ENCODE measurements at regions not wholly inside any gene's neighbourhood (a gene's known extent, or its start where the extent isn't known, plus 50 kb on each side); places are given as distances from the start of the nearest gene placed in this dataset.
A peak's percentile ranks its signal among the peaks of the same experiment; 100 is the strongest.
"Not testable (repeated sequence)": the region's sequence is repeated elsewhere in the genome, so short reads cannot be mapped to it uniquely, and the experiment has no call there.

- POLR2A ChIA-PET; DNase-seq (ENCODE audit: low read depth, low spot score); H3K4me3 ChIP-seq (ENCODE audit: low read depth, low read length): not testable (repeated sequence)
- TF ChIP-seq CTCF (IDR thresholded peaks at IDR 0.05; ENCODE audit: insufficient read depth, low read length, missing control alignments), result peak; percentile 57
- CTCF ChIA-PET, result interaction anchor here (1.1 to 1.4 kb wide), 4 partner anchors 10 to 392 kb away, joined by 3 read pairs; partner anchors contain the start of gene GOSR1
These were observed 105.1 kb downstream of the CRLF3 start for GRCh38 chr17:30719131-30719973.

- H3K4me3 ChIP-seq (ENCODE audit: low read depth, low read length); POLR2A ChIA-PET; DNase-seq (ENCODE audit: low read depth, low spot score): not testable (repeated sequence)
- CTCF ChIA-PET, result interaction anchor here (1.1 to 1.4 kb wide), 4 partner anchors 10 to 391 kb away, joined by 3 read pairs; partner anchors contain the start of gene GOSR1
These were observed 105.8 kb downstream of the CRLF3 start for GRCh38 chr17:30718691-30719090.

- CTCF ChIA-PET; H3K4me3 ChIP-seq (ENCODE audit: low read depth, low read length); DNase-seq (ENCODE audit: low read depth, low spot score); POLR2A ChIA-PET: not testable (repeated sequence)
These were observed 106.4 kb downstream of the CRLF3 start for GRCh38 chr17:30718099-30718447.

GRCh38 chr17:30717291-30718098 lies 107.0 kb downstream of the CRLF3 start:
- no peak for DNase-seq (ENCODE audit: low read depth, low spot score)
- TF ChIP-seq CTCF (IDR thresholded peaks at IDR 0.05; ENCODE audit: insufficient read depth, low read length, missing control alignments), result no peak
- POLR2A ChIA-PET, result no interaction called here
- CTCF ChIA-PET, result interaction anchor here (0.5 to 3.2 kb wide), 4 partner anchors 8 to 377 kb away, joined by 3 to 14 read pairs (median 6); partner anchors contain the start of gene GOSR1
- H3K4me3 ChIP-seq (ENCODE audit: low read depth, low read length), result no peak overlapping the region

GRCh38 chr17:30716461-30717290 lies 107.8 kb downstream of the CRLF3 start:
- no peak overlapping the region for H3K4me3 ChIP-seq (ENCODE audit: low read depth, low read length)
- ChIA-PET CTCF (interaction anchor here (0.5 to 3.2 kb wide), 8 partner anchors 9 to 376 kb away, joined by 3 to 14 read pairs (median 4); partner anchors contain the start of gene GOSR1), POLR2A (no interaction called here)
- TF ChIP-seq CTCF (IDR thresholded peaks at IDR 0.05; ENCODE audit: insufficient read depth, low read length, missing control alignments), result peak; percentile 5
- no peak for DNase-seq (ENCODE audit: low read depth, low spot score)

GRCh38 chr17:30714825-30715622 lies 109.5 kb downstream of the CRLF3 start:
- DNase-seq (ENCODE audit: low read depth, low spot score); H3K4me3 ChIP-seq (ENCODE audit: low read depth, low read length); POLR2A ChIA-PET: not testable (repeated sequence)
- TF ChIP-seq CTCF (IDR thresholded peaks at IDR 0.05; ENCODE audit: insufficient read depth, low read length, missing control alignments), result peak; percentile 59
- CTCF ChIA-PET, result interaction anchor here (0.6 to 3.2 kb wide), 14 partner anchors 11 to 590 kb away, joined by 3 to 14 read pairs (median 3); partner anchors contain the start of gene GOSR1

GRCh38 chr17:30713805-30714204 lies 110.7 kb downstream of the CRLF3 start:
- CTCF ChIA-PET, result interaction anchor here (1.2 kb wide), 2 partner anchors 114 to 236 kb away, joined by 3 to 4 read pairs; partner anchors contain the start of gene GOSR1
- H3K4me3 ChIP-seq (ENCODE audit: low read depth, low read length); POLR2A ChIA-PET; DNase-seq (ENCODE audit: low read depth, low spot score): not testable (repeated sequence)

- H3K4me3 ChIP-seq (ENCODE audit: low read depth, low read length); POLR2A ChIA-PET; DNase-seq (ENCODE audit: low read depth, low spot score): not testable (repeated sequence)
- CTCF ChIA-PET, result interaction anchor here (1.2 kb wide), 1 partner anchor 235 kb away, joined by 4 read pairs; the partner anchor contains the start of gene GOSR1
These were observed 111.6 kb downstream of the CRLF3 start for GRCh38 chr17:30712859-30713258.

GRCh38 chr17:30711626-30712507 lies 112.6 kb downstream of the CRLF3 start:
- DNase-seq (ENCODE audit: low read depth, low spot score); H3K4me3 ChIP-seq (ENCODE audit: low read depth, low read length); POLR2A ChIA-PET: not testable (repeated sequence)
- CTCF ChIA-PET, result interaction anchor here (1.0 kb wide), 1 partner anchor 235 kb away, joined by 3 read pairs; no protein-coding TSS in a partner anchor

All from AG04449 (cell line).